ENCODE measurements at regions not wholly inside any gene's neighbourhood (a gene's known extent, or its start where the extent isn't known, plus 50 kb on each side); places are given as distances from the start of the nearest gene placed in this dataset.

DNA sequence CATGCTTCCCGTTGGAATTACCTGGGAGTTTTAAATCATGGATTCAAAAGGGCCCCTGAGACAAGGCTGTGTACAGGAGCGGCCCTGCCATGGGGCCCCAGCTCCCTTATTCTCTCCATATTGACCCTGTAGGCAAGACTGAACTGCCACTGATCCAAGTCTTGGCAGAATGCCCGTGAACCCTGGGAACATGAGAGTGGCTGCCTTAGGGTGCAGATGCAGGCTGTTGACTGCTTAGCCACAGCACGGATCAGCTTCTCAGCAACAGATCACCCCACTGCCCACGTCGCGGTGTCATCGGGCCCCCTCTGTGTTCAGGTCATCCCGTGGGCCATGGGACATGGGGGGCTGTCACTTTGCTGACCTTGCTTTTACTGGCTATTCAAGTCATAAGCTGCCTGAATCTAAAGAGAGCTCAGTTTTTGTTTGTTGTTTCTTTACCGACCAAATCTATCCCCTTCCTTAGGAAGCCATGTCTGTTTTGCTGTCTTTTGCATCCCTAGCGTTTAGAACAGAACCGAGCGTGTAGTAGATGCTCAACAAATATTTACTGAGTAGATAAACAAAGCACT lies 83.4 kb downstream of the MATN1 start:
- no peak for TF ChIP-seq EZH2phosphoT487 (IDR thresholded peaks at IDR 0.05; ENCODE audit: borderline replicate concordance, low read length)
- TF ChIP-seq, protein P1, sequence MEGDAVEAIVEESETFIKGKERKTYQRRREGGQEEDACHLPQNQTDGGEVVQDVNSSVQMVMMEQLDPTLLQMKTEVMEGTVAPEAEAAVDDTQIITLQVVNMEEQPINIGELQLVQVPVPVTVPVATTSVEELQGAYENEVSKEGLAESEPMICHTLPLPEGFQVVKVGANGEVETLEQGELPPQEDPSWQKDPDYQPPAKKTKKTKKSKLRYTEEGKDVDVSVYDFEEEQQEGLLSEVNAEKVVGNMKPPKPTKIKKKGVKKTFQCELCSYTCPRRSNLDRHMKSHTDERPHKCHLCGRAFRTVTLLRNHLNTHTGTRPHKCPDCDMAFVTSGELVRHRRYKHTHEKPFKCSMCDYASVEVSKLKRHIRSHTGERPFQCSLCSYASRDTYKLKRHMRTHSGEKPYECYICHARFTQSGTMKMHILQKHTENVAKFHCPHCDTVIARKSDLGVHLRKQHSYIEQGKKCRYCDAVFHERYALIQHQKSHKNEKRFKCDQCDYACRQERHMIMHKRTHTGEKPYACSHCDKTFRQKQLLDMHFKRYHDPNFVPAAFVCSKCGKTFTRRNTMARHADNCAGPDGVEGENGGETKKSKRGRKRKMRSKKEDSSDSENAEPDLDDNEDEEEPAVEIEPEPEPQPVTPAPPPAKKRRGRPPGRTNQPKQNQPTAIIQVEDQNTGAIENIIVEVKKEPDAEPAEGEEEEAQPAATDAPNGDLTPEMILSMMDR (IDR thresholded peaks at IDR 0.05; ENCODE audit: low read depth, low read length, poor library complexity, severe bottlenecking), result no peak
- Histone ChIP-seq H3K36me3 (ENCODE audit: control insufficient read depth, low read length) (no peaks in the 10 kb centered on the region), H3K9me3 (ENCODE audit: control insufficient read depth, insufficient read depth, low read length) (no peaks in the 10 kb centered on the region), H3F3A (ENCODE audit: control insufficient read depth, insufficient read depth) (no peaks in the 10 kb centered on the region), H3K4me1 (ENCODE audit: control insufficient read depth, low read length) (no peaks in the 10 kb centered on the region), H3K9me2 (replicated peaks; ENCODE audit: control insufficient read depth, low read length) (no peaks in the 10 kb centered on the region), H3K79me2 (ENCODE audit: control insufficient read depth, low read length) (no peaks in the 10 kb centered on the region), H3K27me3 (ENCODE audit: control insufficient read depth, low read length) (peaks cover 12% of the 10 kb centered on the region), H3K4me3 (ENCODE audit: low read length) (no peak overlapping the region), H4K20me1 (ENCODE audit: control insufficient read depth, insufficient read depth, low read depth, low read length) (no peaks in the 10 kb centered on the region), H3K27ac (ENCODE audit: low read depth, low read length) (no peak overlapping the region), H3K4me2 (ENCODE audit: low read length) (no peak overlapping the region)

DNA sequence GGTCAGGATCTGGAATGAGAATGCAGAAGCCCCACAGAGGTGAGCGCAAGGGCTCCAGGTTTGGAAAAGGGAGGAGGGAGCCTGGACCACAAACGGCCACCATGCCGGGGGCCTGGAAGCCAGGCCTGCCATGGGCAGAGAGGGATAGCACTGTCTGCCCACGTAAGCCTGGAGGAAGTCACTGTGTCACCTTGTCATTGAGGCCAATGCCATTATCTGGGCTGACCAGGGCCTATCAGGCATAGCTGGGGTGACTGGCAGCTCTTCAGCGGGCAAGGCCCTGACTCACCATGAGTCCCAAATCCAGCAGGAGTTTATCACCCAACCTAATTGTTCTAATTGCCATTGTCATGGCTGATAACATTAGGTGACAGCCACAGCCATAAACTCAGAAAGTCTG lies 84.6 kb downstream of the MATN1 start:
- no peaks in the 10 kb centered on the region for H3K9me2 ChIP-seq (replicated peaks; ENCODE audit: control insufficient read depth, low read length)
- no peaks in the 10 kb centered on the region for H3K36me3 ChIP-seq (ENCODE audit: control insufficient read depth, low read length)
- H3K9me3 ChIP-seq (ENCODE audit: control insufficient read depth, insufficient read depth, low read length), result no peaks in the 10 kb centered on the region
- H4K20me1 ChIP-seq (ENCODE audit: control insufficient read depth, insufficient read depth, low read depth, low read length), result no peaks in the 10 kb centered on the region
- no peak overlapping the region for H3K4me2 ChIP-seq (ENCODE audit: low read length)
- H3K79me2 ChIP-seq (ENCODE audit: control insufficient read depth, low read length), result no peaks in the 10 kb centered on the region
- no peaks in the 10 kb centered on the region for H3K4me1 ChIP-seq (ENCODE audit: control insufficient read depth, low read length)
- TF ChIP-seq, protein P1 (IDR thresholded peaks at IDR 0.05; ENCODE audit: low read depth, low read length, poor library complexity, severe bottlenecking), result no peak
- no peak for TF ChIP-seq EZH2phosphoT487 (IDR thresholded peaks at IDR 0.05; ENCODE audit: borderline replicate concordance, low read length)
- no peak overlapping the region for H3K27ac ChIP-seq (ENCODE audit: low read depth, low read length)
- H3F3A ChIP-seq (ENCODE audit: control insufficient read depth, insufficient read depth), result no peaks in the 10 kb centered on the region
- no peak overlapping the region for H3K4me3 ChIP-seq (ENCODE audit: low read length)
- peaks cover 12% of the 10 kb centered on the region for H3K27me3 ChIP-seq (ENCODE audit: control insufficient read depth, low read length)

DNA sequence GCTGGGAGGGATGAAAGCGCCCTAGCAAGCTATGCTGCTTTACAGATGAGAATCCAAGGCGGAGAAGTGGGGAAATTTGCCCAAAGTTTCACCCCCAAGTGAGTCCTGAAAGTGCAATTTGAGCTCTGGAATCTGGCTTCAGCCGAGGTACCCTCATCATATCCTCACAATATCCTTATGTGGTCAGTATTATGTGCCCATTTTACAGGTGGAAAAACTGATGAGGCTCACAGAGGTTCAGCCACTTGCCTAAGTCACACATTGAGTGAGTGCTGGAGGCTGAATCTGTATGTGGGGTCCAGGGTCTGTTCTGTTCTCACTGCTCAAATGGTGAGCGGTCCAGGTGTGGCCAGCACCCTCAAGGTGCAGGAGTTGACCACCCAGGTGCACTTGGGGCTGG lies 85.3 kb downstream of the MATN1 start:
- Histone ChIP-seq H3K4me3 (ENCODE audit: low read length) (no peak overlapping the region), H3K9me3 (ENCODE audit: control insufficient read depth, insufficient read depth, low read length) (no peaks in the 10 kb centered on the region), H3K4me1 (ENCODE audit: control insufficient read depth, low read length) (no peaks in the 10 kb centered on the region), H3K79me2 (ENCODE audit: control insufficient read depth, low read length) (no peaks in the 10 kb centered on the region), H3K9me2 (replicated peaks; ENCODE audit: control insufficient read depth, low read length) (no peaks in the 10 kb centered on the region), H3K36me3 (ENCODE audit: control insufficient read depth, low read length) (no peaks in the 10 kb centered on the region), H3K4me2 (ENCODE audit: low read length) (no peak overlapping the region), H3K27ac (ENCODE audit: low read depth, low read length) (no peak overlapping the region), H4K20me1 (ENCODE audit: control insufficient read depth, insufficient read depth, low read depth, low read length) (no peaks in the 10 kb centered on the region), H3F3A (ENCODE audit: control insufficient read depth, insufficient read depth) (no peaks in the 10 kb centered on the region), H3K27me3 (ENCODE audit: control insufficient read depth, low read length) (peaks cover 12% of the 10 kb centered on the region)
- TF ChIP-seq EZH2phosphoT487 (IDR thresholded peaks at IDR 0.05; ENCODE audit: borderline replicate concordance, low read length), result no peak
- TF ChIP-seq, protein P1 (IDR thresholded peaks at IDR 0.05; ENCODE audit: low read depth, low read length, poor library complexity, severe bottlenecking), result no peak
